ENCODE measurements at regions not wholly inside any gene's neighbourhood (a gene's known extent, or its start where the extent isn't known, plus 50 kb on each side); places are given as distances from the start of the nearest gene placed in this dataset.
"Not testable (repeated sequence)": the region's sequence is repeated elsewhere in the genome, so short reads cannot be mapped to it uniquely, and the experiment has no call there.

GRCh38 chr4:177974461-177974860 lies 532.2 kb upstream of the AGA start:
- no peak for DNase-seq (ENCODE audit: extremely low read depth in 1 of 11, low read depth in 9 of 11, low spot score in 4 of 11)

DNA sequence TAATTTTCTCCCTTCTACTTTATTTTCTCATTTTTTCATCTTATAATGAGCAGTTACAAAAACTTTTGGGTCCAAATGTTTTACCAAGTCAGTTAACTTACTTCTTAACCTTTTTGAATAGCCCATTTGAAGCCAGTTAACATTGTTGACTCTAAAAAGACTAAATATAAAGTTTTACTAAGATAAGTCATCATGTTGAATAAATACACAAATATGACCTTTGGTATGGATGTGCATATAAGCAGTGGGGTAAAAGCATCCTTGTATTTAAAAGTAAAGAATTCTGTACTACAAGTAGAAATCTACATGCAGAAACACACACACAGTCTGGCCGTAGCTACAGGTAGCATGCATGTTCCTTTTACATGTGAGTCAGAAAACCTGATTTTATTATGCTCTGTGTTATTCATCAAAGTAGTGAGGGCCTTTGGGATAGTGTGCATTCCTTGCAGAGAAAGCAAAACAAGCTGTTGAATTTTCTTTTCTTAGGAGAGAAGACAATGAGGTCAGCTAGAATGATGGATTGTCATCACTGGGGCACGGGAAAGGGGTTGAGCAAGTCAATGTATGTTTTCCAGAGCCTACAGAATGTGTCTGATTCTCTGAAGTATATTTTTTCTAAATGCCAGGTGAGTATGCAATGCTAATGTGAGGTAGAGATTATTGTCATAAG lies 533.2 kb upstream of the AGA start:
- no peak for DNase-seq (ENCODE audit: extremely low read depth in 1 of 11, low read depth in 9 of 11, low spot score in 4 of 11)

DNA sequence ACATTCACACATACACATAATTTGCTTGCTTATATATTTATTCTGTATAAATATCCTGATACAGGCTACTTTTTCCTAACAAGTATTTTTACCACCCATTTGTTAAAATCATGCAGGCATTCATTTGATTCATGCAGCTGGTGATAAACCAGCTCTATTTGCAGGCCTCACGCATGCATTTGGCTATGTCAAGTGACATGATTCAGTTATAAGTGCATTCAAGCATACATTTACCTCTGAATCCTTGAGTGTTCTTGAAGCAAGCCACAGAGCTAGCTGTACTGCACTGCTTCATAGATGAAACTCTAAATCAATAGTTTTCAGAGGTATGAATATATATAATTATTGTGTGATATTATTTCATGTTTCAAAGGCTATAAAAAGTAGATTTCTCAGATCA lies 544.0 kb upstream of the AGA start:
- DNase-seq (ENCODE audit: extremely low read depth in 1 of 11, low read depth in 9 of 11, low spot score in 4 of 11) = no peak

DNA sequence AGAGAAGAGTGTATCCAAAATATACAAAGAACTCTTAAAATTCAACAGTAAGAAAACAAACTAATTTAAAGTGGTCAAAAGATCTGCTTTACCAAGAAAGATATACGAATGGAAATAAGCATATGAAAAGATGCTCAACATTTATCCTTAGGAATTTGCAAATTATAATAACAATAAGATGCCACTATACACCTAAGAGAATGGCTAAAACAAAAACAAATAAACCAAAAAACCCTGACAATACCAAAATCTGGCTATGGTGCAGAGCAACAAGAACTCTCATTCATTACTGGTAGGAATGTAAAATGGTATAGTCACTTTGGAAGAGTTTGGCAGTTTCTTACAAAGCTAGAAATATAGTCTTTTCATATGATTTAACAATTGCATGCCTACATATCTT lies 545.7 kb upstream of the AGA start:
- no peak for DNase-seq (ENCODE audit: extremely low read depth in 1 of 11, low read depth in 9 of 11, low spot score in 4 of 11)

DNA sequence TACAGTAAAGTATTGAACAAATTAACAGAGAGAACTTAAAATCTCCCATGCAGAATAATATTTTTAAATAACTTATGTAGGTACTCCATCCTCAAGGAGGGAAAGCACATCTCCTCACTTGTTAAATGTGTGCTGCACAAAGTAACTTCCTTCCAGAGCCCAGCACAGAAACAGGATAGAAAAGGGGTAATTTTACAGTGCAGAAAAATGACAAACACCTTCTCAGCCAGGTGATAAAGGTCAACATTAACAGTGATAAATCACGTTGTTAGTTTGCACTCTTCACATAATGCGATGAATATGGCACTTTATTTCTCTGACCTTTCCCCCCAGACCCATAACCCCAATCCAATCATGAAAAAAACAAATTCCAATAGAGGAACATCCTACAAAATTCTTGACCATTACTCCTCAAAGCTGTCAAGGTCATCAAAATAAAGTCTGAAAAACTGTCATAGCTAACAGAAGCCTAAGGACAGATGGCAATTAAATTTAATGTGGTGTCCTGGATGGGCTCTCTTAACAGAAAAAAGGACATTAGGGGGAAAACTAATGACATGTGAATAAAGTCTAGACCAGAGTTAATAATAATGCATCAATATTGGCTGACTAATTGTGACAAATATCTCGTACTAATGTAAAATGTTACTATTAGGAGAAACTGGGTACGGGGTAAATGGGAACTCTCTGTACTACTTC lies 547.4 kb upstream of the AGA start:
- DNase-seq (ENCODE audit: extremely low read depth in 1 of 11, low read depth in 9 of 11, low spot score in 4 of 11) = no peak

DNA sequence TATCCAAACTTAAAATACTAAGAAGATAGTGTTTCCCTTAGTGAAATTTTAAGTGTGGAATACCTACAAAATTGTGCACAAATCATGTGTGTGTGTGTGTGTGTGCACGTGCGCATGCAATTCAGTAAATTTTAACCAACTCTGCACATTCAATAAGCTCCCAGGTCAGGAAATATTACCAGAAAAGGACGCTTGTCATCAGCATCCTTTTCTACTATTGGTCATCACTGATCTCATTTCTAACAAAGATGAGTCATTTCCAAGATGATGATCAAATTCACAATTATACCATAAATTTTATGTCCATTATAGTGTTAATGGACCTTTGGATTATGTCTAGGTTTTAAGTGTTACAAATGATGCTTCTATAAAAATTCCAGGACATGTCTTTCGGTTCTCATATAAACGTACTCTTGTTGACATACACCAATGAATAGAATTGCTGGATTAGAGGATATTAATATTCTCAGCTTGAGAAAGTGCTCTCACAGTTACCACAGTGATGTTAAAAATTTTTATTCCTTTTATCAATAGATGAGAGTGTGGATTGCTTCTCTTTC lies 560.9 kb upstream of the AGA start:
- DNase-seq (ENCODE audit: extremely low read depth in 1 of 11, low read depth in 9 of 11, low spot score in 4 of 11) = no peak

GRCh38 chr4:178010596-178010995 lies 568.4 kb upstream of the AGA start:
- DNase-seq (ENCODE audit: extremely low read depth in 1 of 11, low read depth in 9 of 11, low spot score in 4 of 11) = no peak

DNA sequence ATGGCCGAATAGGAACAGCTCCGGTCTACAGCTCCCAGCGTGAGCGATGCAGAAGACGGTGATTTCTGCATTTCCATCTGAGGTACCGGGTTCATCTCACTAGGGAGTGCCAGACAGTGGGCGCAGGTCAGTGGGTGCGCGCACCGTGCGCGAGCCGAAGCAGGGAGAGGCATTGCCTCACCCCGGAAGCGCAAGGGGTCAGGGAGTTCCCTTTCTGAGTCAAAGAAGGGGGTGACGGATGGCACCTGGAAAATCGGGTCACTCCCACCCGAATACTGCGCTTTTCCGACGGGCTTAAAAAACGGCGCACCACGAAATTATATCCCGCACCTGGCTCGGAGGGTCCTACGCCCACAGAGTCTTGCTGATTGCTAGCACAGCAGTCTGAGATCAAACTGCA lies 572.8 kb upstream of the AGA start:
- not testable (repeated sequence) for DNase-seq (ENCODE audit: extremely low read depth in 1 of 11, low read depth in 9 of 11, low spot score in 4 of 11)

DNA sequence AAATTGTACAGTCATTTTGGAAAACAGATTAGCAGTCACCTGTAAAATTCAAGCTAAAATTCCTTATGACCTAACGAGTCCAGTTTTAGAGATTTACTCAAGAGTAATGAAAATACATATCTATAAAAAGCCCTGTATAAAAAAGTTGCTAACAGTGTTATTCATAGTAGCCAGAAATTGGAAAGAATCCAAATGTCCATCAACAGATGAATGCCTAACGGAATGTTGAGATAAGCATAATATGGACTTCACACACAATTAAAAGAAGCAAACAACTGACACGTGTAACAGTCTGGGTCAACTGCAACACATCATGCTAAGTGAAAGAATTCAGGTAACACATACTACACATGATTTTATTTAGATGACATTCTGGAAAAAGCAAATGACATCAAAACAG lies 584.8 kb upstream of the AGA start:
- peak in 1 of 11 donors; percentile 0 for DNase-seq (ENCODE audit: extremely low read depth in 1 of 11, low read depth in 9 of 11, low spot score in 4 of 11)

DNA sequence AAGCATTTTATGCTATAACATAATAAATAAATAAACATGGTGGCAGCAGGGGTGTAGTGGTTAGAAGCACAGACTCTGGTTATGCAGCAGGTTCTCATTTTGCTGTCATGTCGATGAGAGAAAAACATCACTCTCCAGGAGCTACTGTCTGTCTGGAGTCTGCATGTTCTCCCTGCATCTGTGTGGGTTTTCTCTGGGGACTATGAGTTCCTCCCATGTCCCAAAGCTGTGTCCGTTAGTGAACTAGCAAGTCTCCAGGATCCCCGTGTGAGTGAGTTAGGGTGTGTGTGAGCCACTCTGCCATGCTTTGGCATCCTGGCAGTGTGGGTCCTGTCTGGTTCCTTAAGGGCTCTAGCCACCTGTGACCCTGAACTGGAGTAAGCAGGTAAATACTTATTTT lies 585.6 kb upstream of the AGA start:
- no peak for DNase-seq (ENCODE audit: extremely low read depth in 1 of 11, low read depth in 9 of 11, low spot score in 4 of 11)

GRCh38 chr4:178028481-178028880 lies 586.2 kb upstream of the AGA start:
- DNase-seq (ENCODE audit: extremely low read depth in 1 of 11, low read depth in 9 of 11, low spot score in 4 of 11) = no peak

GRCh38 chr4:178037459-178038214 lies 595.4 kb upstream of the AGA start:
- no peak for DNase-seq (ENCODE audit: extremely low read depth in 1 of 11, low read depth in 9 of 11, low spot score in 4 of 11)

GRCh38 chr4:178056996-178057395 lies 614.8 kb upstream of the AGA start:
- no peak for DNase-seq (ENCODE audit: extremely low read depth in 1 of 11, low read depth in 9 of 11, low spot score in 4 of 11)

DNA sequence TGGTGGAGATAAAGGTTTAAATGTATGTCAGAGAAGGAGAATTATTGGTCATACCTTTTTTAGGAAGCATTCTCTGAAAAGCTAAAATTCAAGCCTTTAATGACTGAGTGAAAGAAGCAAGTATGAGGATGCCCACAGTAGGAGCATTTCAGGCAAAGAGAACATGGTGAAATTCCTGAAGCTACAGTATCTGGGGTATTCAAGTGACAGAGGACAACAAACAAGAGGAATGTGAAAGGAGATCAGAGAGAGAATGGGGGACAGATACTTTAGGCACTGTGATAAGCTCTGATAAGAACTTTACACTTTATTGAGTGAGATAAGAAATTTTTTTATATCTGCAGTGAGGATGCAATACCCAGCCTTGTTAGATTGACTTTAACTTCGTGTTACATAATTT lies 621.3 kb upstream of the AGA start:
- DNase-seq (ENCODE audit: extremely low read depth in 1 of 11, low read depth in 9 of 11, low spot score in 4 of 11) = no peak

DNA sequence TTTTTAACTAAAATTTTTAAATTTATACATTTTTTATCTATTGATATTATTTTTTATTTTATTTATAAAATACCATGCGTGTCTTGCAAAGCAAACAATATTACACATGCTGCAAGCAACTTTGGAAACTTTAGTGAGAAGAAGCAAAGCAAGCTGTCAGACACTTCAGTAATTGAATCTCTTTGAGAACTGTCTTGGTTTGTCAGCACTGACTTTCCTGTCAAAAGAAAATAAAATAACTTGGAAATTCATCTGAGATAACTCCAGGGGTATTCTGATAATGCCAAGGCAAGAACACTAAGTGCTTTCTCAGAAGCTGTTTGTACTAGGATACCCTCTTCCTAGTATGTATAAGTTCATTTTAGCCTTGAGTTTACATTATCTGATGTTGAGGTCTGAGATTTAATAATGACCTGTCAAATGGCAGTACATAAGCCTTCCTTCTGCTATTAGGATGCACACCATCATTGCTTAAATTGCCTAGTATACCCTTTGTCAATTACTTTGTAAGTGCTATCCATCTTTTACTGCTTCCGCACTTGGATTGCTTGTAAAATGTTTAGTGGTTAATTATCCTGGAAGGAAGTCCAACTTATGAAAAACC lies 624.2 kb upstream of the AGA start:
- DNase-seq (ENCODE audit: extremely low read depth in 1 of 11, low read depth in 9 of 11, low spot score in 4 of 11) = no peak

- no peak for DNase-seq (ENCODE audit: extremely low read depth in 1 of 11, low read depth in 9 of 11, low spot score in 4 of 11)
These were observed 625.9 kb upstream of the AGA start for GRCh38 chr4:178068136-178068535.

DNA sequence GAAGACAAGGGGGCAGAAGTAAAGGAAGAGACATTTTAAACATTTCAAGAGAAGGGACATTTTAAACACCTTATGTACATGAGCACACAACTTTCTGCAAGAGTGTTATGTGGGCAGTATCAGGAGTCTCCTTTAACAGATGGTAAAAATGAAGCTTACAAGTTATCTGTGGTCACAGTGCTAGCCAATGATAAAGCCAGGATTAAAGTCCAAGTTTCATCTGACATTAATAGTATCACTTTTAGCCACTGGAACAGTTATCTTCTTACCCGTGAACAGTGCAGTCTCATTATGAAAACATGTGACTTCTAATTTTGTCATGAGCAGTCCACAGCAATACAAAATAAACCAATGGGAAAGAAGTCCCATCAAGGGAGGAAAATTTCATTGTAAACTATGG lies 627.9 kb upstream of the AGA start:
- DNase-seq (ENCODE audit: extremely low read depth in 1 of 11, low read depth in 9 of 11, low spot score in 4 of 11) = no peak

DNA sequence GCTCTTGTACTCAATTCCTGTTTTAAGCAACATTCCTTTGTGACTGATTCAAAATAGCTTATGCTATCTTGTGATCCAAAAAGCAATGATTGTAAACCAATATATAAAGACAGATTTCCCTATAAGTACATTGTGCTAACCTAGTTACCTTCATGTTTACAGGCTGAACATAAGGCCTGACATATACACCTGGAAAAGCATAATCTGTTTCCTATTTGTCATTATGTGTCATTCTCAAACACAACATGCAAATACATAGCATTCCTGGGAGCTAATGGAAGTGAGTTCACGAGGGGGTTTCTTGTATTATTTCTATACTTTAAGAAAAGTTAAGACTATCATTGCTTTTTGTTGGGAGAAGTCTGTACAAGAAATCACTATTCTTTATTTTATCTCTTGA lies 638.1 kb upstream of the AGA start:
- DNase-seq (ENCODE audit: extremely low read depth in 1 of 11, low read depth in 9 of 11, low spot score in 4 of 11) = no peak

DNA sequence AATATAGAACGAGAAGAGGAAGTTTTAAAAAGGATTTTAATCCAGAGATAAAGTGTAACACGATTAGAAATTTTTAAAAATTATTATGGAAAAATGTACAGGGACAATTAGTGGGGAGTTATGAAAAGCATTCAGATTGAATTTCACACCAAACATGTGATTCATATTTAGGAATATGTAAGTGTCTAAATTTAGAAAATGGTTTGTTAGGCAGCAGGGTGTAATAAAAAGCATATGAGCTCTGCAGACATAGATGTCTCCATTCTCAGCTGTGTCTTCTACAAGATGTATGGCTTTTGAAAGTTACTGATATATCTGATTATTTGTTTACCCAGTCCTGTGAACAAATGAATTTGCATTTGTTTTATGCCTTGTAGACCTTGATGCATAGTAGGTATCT lies 638.9 kb upstream of the AGA start:
- no peak for DNase-seq (ENCODE audit: extremely low read depth in 1 of 11, low read depth in 9 of 11, low spot score in 4 of 11)

DNA sequence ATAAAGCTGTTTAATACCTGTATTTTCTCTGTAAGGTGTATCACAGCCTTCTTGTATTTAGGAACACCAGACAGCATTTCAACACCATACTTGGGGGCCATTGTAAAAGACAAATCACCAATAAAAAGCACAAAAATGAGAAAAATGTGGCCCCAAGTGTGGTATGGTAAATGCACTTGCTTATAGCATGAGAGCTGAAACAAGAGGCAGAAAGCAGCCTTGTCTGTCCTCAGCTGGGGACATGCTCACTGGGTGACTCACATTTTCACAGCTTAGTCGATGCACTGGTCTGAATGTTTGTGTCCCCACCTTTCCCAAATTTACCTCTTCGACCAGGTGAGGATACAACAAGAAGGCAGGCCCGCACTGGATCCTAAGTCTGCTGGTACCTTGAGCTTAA lies 639.7 kb upstream of the AGA start:
- DNase-seq (ENCODE audit: extremely low read depth in 1 of 11, low read depth in 9 of 11, low spot score in 4 of 11) = no peak
